Activated T-cell treated with anti-CD3 and anti-CD28 coated beads for 48 hours (primary cell): ENCODE measurements at regions not wholly inside any gene's neighbourhood (a gene's known extent, or its start where the extent isn't known, plus 50 kb on each side); places are given as distances from the start of the nearest gene placed in this dataset.

Experiments
- DNase-seq: peaks from one replicate; pipeline ENCODE4 v3.0.0-alpha.2; 2020; ENCODE audit warnings: low read depth

DNA sequence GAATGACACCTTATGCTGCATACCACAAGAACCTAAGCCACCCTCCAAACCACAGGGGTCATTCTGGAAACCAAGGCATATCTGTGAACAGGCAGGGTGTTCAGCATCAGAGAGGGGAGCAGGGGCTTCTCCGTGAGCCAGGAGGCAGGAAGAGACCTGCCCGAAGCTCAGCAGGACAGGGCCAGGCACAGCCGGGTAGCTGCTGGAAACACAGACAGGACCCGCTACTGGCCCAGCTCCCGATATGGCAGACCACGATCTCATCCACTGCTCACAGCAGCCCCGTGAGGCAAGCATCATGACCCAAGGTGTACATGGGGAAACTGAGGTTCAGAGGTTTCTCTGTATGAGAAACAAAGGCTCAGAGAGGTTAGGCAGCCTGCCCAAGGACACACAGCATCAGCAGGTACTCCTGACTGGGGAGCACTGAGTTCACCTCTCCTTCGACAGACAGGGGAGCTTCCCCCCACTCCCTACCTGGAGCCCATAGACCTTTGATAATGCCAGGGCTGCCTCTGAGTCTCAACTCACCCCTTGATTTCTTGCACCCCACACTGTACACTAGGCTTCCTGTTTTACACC, 317.7 kb downstream of the MATN1 start:
- DNase-seq = no peak

DNA sequence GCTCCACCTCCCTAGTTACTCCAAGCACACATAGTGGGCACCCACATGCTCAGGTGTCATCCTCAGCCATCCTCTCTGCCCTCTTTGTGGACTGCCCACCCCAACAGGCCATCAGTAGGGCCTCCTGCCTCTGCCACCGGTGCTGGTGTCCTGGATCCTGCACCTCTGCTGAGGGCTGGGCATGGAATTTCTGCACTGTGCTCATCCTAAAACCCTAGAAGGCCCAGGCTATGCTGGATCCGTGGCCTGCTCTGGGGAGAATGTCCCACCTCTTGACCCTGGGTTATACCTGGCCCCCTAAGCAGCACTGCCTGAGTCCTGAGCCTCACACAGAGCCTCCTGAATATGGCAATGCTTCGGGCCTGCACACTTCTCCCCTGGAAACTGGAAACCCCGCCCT, 318.3 kb downstream of the MATN1 start:
- no peak for DNase-seq

DNA sequence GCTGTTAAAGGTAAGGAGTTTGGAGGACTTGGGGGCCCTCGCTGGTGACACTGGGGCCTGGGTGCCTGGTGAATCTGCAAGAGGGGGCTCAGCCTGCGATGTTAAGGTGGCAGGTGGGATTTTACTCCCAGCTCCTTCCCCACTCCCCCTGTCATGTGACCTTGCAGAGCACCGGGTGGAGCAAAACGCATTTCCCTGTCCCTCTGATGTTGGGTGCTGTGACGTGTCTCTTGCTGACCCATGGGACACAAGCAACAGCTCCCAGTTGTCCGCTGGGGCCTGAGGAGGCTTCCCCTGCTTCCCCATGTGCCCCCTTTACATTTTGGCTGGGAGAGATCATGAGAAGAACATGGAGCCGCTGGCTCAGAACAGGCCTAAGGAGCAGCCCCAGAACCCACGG, 319.0 kb downstream of the MATN1 start:
- no peak for DNase-seq

DNA sequence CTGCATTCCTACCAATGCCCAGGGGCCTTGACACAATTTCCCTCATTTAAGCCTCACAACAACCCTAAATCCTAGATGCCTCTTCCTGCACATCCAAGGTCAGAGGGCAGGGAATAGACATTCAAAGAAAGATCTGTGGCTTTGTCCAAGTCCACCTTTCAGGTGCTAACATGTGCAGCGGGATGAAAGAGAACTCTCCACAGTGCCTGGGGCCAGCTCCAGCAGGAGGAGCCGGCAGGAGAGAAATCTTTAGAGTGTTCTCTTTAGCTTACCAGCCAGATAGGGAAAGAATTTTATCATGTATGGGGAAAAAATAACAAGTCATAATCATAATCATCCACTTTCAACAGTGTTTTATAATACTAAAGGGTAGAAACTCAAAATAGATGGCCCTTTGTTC, 319.7 kb downstream of the MATN1 start:
- DNase-seq = no peak

DNA sequence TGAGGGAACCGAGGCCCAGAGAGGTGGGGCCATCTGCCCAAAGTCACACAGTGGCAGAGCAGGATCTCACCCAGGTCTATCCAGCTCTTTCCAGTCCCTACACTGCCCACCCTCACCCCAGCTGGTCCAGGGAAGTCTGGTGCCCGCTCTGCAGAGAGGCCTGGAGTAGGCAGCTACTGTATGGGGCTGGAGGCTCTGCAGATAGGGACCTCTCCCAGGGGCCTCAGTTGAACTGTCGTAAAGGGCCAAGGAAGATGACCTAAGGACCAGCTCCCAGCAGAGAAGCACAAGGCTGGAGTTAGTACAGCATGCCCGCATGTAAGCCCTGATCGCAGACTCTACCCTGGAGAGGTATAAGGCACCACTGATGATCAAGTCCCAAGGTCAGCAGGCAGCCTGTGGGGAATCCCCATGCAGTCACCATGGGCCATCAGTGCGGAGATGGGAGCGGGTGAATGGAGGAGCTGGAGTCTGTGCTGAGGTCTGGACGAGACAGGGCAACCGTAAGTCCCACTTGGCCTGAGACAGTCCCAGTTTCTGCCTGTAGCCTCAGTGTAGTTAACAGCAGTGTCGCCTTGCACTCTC, 320.2 kb downstream of the MATN1 start:
- DNase-seq = no peak

DNA sequence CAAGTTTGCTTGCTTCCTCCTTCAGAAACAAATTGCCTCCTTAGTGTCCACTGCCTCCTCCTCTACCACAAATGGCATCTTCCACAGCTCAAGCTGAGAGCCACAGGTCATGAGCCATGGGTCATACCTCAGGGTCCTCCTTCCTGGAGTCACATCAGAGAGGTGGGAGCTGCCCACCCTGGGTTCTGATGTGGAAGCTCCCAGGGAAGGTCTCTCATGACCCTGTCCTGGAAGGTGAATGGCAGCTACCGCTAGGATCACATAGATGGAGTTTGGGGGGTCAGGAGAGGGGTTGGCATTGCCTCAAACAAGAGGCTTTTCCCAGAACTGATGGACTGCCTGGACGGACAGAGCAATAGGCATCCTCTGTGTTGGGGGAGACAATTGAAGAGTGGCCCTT, 321.4 kb downstream of the MATN1 start:
- no peak for DNase-seq

DNA sequence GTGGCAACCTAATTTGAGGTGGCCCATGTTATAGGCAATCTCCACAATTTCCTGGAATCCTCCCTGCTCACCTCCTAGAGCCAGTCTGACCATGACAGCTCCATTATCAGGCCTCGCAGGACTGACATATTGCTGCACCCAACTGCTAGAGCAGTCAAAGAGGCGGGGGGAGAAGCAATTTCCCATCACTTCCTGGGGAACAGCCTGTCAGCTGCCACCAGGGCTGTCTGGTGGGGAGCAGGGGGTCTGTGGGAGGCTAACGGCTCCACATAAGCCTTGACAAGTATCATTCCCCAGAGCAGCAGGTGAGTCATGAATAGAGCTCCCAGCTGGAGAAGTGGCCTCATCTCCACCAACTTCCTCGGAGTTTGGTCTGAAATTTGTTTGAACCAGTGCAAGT, 322.9 kb downstream of the MATN1 start:
- DNase-seq = no peak

DNA sequence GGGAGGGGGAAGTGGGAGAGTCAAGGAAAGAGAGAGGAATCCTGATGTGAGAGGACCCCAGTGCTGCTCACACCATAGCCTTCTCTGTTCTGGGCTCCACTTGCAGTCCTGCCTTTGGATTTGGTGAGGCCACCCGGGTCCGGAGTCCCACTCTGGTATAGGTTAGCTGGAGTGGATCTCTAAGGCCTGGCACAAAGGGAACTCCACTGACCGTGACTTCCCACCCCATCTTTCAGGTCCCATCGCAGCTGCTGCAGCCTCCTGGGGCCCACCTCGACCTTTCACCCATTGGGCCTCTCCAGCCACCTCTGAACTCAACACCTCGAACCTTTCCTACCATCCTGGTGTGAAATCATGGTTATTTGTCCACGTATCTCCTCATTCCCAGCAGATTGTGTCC, 324.4 kb downstream of the MATN1 start:
- DNase-seq = no peak

DNA sequence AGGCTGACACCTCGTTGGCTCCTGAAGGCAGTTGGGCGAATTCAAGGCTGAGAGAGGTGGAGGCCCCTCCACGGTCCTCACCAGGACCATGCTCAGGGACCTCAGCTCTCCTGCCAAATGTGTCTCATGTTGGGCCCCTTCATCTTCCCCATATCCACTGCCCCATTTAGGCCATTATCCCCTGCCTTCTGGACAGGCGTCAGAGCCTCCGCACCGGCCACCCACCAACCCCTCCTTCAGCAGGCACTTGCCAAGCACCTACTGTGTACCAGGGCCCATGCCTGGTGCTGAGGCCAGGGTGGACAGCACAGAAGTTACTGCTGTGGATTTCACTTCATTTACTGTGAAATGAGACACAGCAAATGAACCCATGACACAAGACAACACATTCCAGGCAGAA, 325.8 kb downstream of the MATN1 start:
- DNase-seq = no peak

DNA sequence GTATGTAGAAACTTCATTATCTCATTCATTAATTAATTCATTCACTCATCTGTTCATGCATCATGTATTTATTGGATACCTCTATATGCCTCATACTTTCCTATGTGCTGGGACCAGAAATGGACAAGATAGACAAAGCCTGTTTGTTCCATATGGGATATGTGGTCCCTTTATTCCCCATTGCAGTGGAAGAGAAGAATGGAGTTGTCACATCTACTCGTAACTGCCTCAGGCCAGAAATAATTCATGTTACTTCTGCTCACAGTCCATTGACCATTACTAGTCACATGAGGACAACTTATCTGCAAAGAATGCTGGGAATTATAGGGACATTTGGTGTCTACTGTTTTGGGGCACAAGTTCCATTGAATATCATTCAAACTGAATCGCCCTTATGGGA, 327.8 kb downstream of the MATN1 start:
- no peak for DNase-seq

DNA sequence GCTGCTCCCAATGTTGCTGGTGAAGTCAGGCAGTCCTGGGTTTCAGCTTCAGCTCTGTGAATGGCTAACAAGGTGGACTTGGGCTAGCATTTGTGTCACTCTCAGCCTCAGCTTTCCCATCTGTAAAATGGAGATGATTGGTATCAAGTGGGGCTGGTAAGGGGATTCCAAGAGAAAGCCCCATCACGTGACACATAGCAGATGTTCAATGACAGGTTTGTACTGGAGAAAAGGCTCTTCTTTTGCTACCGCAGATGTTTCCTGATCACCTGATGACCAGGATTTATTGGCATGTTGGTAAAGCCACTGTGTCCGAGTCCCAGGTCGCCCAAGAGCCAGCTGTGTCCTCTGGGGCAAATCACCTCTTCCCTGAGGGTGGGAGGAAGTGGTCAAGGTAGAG, 335.0 kb downstream of the MATN1 start:
- no peak for DNase-seq

DNA sequence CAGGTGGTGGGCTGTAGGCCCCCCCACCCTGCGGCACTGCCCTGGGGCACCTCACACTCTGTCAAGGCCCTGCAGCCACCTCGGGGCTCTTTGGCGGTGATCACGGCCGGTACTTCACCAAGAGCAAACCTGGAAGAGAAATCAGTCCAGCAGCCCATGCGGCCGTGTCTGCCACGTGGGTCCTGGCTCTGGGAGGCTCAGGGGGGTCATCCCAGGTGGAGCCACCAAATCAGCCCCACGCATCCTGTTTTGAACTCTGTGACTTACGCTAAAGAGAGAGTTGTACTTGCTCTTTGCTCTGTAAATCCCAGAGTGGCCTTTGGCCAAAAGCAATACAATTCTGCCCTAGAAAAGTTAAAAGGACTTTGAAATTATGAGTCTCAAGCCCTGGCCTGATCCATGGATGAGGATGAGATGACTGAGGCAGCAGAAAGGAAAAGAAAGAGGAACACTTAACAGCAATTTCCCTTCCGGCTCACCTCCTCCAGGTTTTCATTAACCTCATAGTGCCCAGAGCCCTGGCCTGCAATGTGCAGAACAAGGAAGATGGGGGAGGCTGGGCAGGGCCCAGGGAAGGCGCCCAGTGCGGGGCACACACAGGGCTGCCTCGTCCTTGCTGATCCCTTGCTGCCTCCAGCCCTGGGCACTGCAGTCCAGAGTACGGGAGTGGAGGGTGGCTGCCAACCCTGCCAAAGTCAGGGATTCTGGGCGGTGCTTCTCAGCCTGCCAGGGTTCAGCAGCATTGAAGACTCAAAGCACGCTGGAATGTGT, 337.0 kb downstream of the MATN1 start:
- DNase-seq = no peak

DNA sequence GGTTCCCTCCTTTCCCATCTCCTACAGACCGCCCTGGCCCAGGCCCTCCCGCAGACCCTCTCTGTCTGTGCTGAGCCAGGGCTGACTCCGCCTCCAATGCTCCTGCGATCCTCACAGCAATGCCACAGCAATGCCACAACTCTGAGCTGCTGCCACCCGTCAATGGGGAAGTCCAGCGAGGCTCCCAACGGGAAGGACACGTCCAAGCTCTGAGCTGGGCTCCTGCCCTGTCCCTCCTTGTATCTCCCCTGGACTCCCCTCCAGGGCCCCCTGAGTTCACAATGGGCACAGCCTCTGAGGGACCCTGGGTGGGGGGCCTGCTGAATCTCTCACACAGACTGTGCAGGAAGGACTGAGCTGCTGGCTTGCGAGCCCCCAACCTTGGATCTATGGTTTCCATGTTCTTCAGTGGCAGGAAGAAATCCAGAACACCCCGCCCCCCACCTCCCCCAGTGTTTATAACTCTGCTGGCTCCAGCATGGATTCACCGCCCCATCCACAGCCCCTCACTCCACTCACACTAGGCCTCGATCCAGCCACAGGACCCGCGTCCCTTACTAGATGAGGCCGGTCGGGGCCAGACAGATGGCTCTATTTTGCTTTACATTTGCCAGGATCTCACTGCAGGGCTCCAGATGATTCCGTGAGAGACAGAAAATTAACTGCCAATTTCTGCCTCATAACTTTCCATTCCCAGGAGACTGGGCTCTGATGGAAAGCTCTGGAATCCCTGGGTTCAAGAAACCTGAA, 338.0 kb downstream of the MATN1 start:
- DNase-seq = no peak

DNA sequence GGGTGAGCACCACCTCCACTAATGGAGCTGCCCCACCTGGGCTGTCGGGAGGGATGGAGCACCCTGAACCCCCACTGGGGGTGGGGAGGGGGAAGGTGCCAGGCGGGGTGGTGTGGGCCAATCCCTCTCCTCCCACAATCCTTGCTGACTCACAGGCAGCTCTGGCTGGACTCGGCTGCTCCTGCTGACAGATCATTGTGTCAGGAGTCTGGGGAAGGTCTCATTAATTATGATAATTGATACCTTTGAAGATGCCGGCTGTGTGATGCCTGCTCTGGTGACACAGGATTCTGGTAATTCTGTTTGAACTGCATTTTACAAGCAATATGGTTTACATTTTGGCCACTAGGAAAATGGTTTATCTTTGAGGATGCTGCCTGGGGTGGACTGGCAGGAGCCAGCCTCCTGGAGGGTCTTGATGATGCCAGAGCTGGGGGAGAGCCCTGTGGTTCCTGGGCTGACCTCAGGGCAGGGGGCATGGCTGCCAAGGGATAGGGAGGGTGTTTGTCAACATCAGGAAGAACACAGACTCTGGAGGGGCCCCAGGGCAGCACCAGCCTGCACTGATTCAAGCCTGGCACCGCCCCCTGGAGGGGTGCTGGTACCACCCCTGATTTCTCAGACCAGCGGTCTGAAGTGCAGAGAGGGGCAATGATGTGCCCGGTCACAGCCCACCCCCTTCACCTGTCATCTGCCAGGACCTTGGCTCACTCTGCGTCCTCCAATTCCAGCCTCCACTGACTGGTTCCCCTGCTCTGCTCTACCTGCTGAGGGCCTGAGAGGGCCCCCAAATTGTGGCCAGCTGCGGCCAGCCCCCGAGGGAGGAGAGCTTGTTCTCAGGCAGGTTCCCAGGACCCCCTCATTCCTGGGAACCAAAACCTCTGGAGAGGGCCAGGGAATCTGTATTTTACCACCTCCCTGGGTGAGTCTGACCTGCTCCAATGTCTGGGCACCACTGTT, 338.8 kb downstream of the MATN1 start:
- DNase-seq = no peak

DNA sequence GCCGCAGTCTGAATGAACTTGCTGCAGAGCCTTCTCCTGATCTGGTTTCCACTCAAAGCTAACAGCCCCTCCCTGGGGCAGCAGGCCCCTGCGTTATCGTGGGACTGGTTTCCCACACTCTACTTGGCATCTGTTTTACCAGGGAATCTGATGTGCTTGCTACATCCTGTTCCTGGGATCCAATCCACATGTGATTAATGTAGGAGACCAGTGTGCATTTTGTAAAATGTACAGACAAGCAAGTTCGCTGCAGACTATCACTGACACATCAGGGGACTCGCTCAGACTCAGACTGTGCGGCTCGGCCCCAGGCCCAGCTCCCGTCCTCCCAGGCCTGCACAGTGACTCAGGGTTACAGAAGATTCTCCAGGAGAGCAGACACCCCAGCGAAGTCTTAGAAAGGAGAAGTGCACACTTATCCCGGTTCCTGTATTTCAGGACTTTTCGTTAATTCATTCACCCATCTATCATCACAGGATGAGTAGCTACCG, 340.1 kb downstream of the MATN1 start:
- DNase-seq = no peak

DNA sequence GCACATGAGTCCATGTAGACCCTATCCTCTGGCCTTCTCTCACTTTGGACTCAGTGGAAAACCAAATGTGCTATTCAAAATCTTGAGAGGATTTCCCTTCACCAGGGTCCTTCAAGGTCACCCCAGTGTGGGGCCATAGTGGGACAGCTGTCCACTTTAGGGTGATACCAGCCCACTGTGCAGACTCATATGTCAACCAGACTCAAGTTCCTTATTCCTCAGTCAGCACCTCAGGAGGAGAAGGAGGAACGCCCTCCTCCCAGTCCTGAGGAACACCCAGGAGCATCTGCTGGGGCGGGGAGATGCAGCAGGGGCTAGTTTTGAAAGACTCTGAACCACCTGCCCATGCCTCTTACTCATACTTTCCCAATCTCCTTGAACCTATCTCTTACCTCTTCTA, 340.9 kb downstream of the MATN1 start:
- no peak for DNase-seq

DNA sequence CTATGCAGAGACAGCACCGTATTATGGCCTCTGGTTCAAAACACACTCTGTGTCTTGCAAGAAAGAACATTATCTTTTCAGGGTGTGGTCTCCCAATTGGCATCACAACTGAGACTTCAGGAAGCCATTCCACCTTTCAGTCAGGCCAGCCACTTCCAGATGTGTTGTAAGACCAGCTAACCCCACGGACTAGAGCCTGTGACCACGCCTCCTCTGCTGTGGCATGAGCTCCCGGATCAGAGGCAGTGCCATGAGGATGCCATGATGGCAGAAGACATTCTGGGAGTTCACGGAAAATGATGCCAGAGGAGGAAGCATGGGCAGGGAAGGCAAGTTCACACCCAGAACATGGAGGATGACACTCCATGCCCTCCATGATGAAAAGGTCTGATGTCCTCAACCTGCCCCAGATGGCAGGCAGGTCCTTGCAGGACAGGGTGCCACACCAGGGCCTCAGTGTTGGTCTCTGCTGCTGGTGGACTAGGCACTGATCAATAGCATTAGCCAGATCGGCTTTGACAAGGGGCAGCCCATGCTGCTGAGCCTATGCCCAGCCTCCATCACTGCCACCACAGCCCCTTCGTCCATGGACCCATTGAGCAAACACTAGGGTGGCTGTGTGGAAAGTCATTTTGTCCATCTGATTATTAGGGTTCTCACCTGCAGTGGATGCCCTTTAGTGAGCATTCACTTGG, 341.6 kb downstream of the MATN1 start:
- DNase-seq = no peak

DNA sequence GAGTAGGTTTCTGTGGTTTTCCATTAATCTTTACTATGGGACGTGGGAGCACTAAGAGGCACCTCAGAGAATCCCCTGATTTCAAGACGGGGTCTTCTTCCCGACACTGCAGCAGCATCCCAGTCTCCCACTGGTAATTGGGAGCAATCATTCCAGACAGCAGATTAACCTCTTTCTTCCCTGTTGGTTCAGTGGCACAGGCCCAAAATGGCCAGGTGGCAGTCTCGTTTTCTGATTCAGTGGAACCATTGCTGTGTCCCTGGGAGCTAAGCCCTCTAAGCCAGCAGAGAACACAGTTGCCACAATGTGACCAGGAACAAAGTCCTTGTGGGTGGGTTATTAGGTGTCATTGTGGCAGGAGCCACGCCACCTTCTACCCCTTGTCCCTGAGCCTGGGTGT, 342.1 kb downstream of the MATN1 start:
- no peak for DNase-seq

DNA sequence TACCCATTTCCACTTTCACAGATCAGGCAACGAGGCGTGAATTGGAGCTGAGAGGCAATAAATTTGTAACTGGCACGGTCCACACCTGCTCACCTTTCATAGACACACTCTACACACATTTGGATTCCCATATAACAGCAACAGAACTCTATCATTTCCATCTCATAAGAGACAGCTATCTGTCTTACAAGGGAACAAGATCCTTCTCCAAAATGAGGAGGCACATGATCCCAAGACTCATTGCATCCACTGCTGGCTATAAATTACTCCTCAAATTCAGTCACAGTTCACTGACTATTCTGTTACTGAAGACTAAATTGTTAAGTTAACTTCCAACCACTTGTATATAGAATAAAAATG, 342.8 kb downstream of the MATN1 start:
- no peak for DNase-seq

DNA sequence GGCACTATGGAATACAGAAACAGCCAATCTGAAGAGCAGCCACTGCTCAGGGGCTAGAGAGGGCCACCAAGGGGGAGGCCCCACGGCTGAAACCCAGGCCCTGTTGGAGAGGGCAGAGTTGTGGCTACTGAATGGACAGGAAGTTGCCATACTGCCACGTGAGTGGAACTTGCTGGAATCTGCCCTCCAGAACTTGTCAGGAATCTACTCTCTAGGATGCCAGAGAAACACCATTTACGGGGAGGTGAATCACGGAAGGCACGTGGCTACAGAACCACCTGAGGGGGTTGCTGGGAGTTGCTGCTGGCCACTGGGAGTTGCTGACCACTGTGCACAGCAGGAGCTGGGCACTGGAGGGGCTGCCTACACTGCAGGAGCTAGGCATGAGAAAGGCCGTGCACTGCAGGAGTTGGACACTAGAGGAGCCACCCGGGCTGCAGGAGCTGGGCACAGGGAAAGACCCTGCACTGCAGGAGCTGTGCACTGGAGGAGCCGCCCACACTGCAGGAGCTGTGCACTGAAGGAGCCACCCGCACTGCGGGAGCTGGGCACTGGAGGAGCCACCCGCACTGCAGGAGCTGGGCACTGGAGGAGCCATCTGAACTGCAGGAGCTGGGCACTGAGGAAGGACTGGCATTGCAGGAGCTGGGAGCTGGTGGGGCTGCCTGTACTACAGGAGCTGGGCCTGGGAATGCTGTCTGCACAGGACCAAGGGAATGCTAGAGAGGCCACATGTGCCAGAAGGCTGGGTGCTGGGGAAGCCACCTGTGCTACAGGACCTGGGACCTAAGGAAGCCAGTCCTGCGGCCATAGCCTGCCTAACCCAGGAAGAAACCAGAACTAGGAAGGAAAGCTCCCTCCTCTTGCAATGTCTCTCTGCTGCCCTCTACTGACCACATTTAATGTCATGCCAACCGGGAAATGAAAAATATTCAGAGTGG, 343.4 kb downstream of the MATN1 start:
- no peak for DNase-seq
